Activated naive CD8-positive, alpha-beta T cell (primary cell): ENCODE measurements at regions not wholly inside any gene's neighbourhood (a gene's known extent, or its start where the extent isn't known, plus 50 kb on each side); places are given as distances from the start of the nearest gene placed in this dataset.

ENCODE experiments used
- H3K27ac Mint-ChIP-seq: one replicate; pipeline ENCODE4 v1.8.0; 2021; ENCODE audit warnings: mixed read lengths
- H3K27me3 Mint-ChIP-seq: one replicate; pipeline ENCODE4 v1.8.0; 2021; ENCODE audit warnings: mixed read lengths
- H3K36me3 Mint-ChIP-seq: one replicate; pipeline ENCODE4 v1.8.0; 2021; ENCODE audit warnings: mixed read lengths
- H3K4me1 Mint-ChIP-seq: one replicate; pipeline ENCODE4 v1.8.0; 2021; ENCODE audit warnings: low read depth, mixed read lengths
- H3K4me3 Mint-ChIP-seq: one replicate; pipeline ENCODE4 v1.8.0; 2021; ENCODE audit warnings: mild to moderate bottlenecking, mixed read lengths
- H3K9me3 Mint-ChIP-seq: one replicate; pipeline ENCODE4 v1.8.0; 2021; ENCODE audit warnings: low read depth, mixed read lengths

- Mint-ChIP-seq H3K4me1 (no peaks in the 10 kb centered on the region), H3K27me3 (peaks cover 1% of the 10 kb centered on the region), H3K4me3 (no peak overlapping the region), H3K36me3 (peaks cover 7% of the 10 kb centered on the region), H3K9me3 (peaks cover 6% of the 10 kb centered on the region), H3K27ac (no peak overlapping the region)
These were observed 147.7 kb downstream of the COG6 start for GRCh38 chr13:39803156-39803555.

- Mint-ChIP-seq H3K9me3 (peaks cover 6% of the 10 kb centered on the region), H3K4me3 (no peak overlapping the region), H3K4me1 (no peaks in the 10 kb centered on the region), H3K27ac (no peak overlapping the region), H3K27me3 (peaks cover 1% of the 10 kb centered on the region), H3K36me3 (peaks cover 7% of the 10 kb centered on the region)
These were observed 148.4 kb downstream of the COG6 start for GRCh38 chr13:39803851-39804250.

- peaks cover 1% of the 10 kb centered on the region for H3K27me3 Mint-ChIP-seq
- no peak overlapping the region for H3K27ac Mint-ChIP-seq
- peaks cover 7% of the 10 kb centered on the region for H3K36me3 Mint-ChIP-seq
- H3K9me3 Mint-ChIP-seq: peaks cover 6% of the 10 kb centered on the region
- H3K4me3 Mint-ChIP-seq: no peak overlapping the region
- H3K4me1 Mint-ChIP-seq: no peaks in the 10 kb centered on the region
These were observed 149.1 kb downstream of the COG6 start for GRCh38 chr13:39804332-39805210.

GRCh38 chr13:39809466-39809865 is 154.0 kb downstream of the COG6 start:
- Mint-ChIP-seq H3K9me3 (no peaks in the 10 kb centered on the region), H3K4me3 (no peak overlapping the region), H3K4me1 (no peaks in the 10 kb centered on the region), H3K27me3 (peaks cover 4% of the 10 kb centered on the region), H3K36me3 (no peaks in the 10 kb centered on the region), H3K27ac (no peak overlapping the region)

GRCh38 chr13:39810091-39810877 is 154.8 kb downstream of the COG6 start:
- no peak overlapping the region for H3K27ac Mint-ChIP-seq
- no peaks in the 10 kb centered on the region for H3K9me3 Mint-ChIP-seq
- no peaks in the 10 kb centered on the region for H3K36me3 Mint-ChIP-seq
- H3K27me3 Mint-ChIP-seq: peaks cover 4% of the 10 kb centered on the region
- no peaks in the 10 kb centered on the region for H3K4me1 Mint-ChIP-seq
- no peak overlapping the region for H3K4me3 Mint-ChIP-seq

GRCh38 chr13:39811051-39811450 is 155.6 kb downstream of the COG6 start:
- H3K27ac Mint-ChIP-seq: no peak overlapping the region
- H3K27me3 Mint-ChIP-seq: peaks cover 4% of the 10 kb centered on the region
- H3K4me1 Mint-ChIP-seq: no peaks in the 10 kb centered on the region
- H3K9me3 Mint-ChIP-seq: no peaks in the 10 kb centered on the region
- no peak overlapping the region for H3K4me3 Mint-ChIP-seq
- H3K36me3 Mint-ChIP-seq: no peaks in the 10 kb centered on the region

- no peak overlapping the region for H3K4me3 Mint-ChIP-seq
- no peak overlapping the region for H3K27ac Mint-ChIP-seq
- H3K4me1 Mint-ChIP-seq: no peaks in the 10 kb centered on the region
- peaks cover 4% of the 10 kb centered on the region for H3K27me3 Mint-ChIP-seq
- H3K9me3 Mint-ChIP-seq: no peaks in the 10 kb centered on the region
- H3K36me3 Mint-ChIP-seq: no peaks in the 10 kb centered on the region
These were observed 156.2 kb downstream of the COG6 start for GRCh38 chr13:39811696-39812095.

GRCh38 chr13:39815345-39816111 is 160.1 kb downstream of the COG6 start:
- H3K27ac Mint-ChIP-seq: no peak overlapping the region
- no peaks in the 10 kb centered on the region for H3K36me3 Mint-ChIP-seq
- no peaks in the 10 kb centered on the region for H3K9me3 Mint-ChIP-seq
- H3K4me3 Mint-ChIP-seq: no peak overlapping the region
- no peaks in the 10 kb centered on the region for H3K27me3 Mint-ChIP-seq
- H3K4me1 Mint-ChIP-seq: no peaks in the 10 kb centered on the region

GRCh38 chr13:39816936-39817335 is 161.5 kb downstream of the COG6 start:
- Mint-ChIP-seq H3K36me3 (no peaks in the 10 kb centered on the region), H3K9me3 (no peaks in the 10 kb centered on the region), H3K4me3 (no peak overlapping the region), H3K27ac (no peak overlapping the region), H3K4me1 (peaks cover 3% of the 10 kb centered on the region), H3K27me3 (no peaks in the 10 kb centered on the region)

- Mint-ChIP-seq H3K4me1 (peaks cover 20% of the 10 kb centered on the region), H3K27ac (no peak overlapping the region), H3K4me3 (no peak overlapping the region), H3K36me3 (no peaks in the 10 kb centered on the region), H3K27me3 (no peaks in the 10 kb centered on the region), H3K9me3 (no peaks in the 10 kb centered on the region)
These were observed 163.5 kb downstream of the COG6 start for GRCh38 chr13:39818953-39819352.

- no peaks in the 10 kb centered on the region for H3K27me3 Mint-ChIP-seq
- H3K4me3 Mint-ChIP-seq: no peak overlapping the region
- no peaks in the 10 kb centered on the region for H3K36me3 Mint-ChIP-seq
- no peaks in the 10 kb centered on the region for H3K9me3 Mint-ChIP-seq
- H3K4me1 Mint-ChIP-seq: peaks cover 22% of the 10 kb centered on the region
- no peak overlapping the region for H3K27ac Mint-ChIP-seq
These were observed 165.1 kb downstream of the COG6 start for GRCh38 chr13:39820606-39821005.

- no peak overlapping the region for H3K27ac Mint-ChIP-seq
- H3K9me3 Mint-ChIP-seq: no peaks in the 10 kb centered on the region
- no peaks in the 10 kb centered on the region for H3K27me3 Mint-ChIP-seq
- H3K4me3 Mint-ChIP-seq: no peak overlapping the region
- peaks cover 22% of the 10 kb centered on the region for H3K4me1 Mint-ChIP-seq
- no peaks in the 10 kb centered on the region for H3K36me3 Mint-ChIP-seq
These were observed 166.5 kb downstream of the COG6 start for GRCh38 chr13:39821977-39822376.

GRCh38 chr13:39822437-39822836 is 167.0 kb downstream of the COG6 start:
- Mint-ChIP-seq H3K27ac (no peak overlapping the region), H3K4me3 (no peak overlapping the region), H3K36me3 (no peaks in the 10 kb centered on the region), H3K4me1 (peaks cover 22% of the 10 kb centered on the region), H3K27me3 (no peaks in the 10 kb centered on the region), H3K9me3 (no peaks in the 10 kb centered on the region)

GRCh38 chr13:39823063-39823713 is 167.7 kb downstream of the COG6 start:
- H3K4me1 Mint-ChIP-seq: peaks cover 22% of the 10 kb centered on the region
- no peaks in the 10 kb centered on the region for H3K27me3 Mint-ChIP-seq
- H3K36me3 Mint-ChIP-seq: no peaks in the 10 kb centered on the region
- peak overlapping the region; percentile 35 for H3K4me3 Mint-ChIP-seq
- no peaks in the 10 kb centered on the region for H3K9me3 Mint-ChIP-seq
- peak overlapping the region; percentile 30 for H3K27ac Mint-ChIP-seq
